GM23248 (cell line): ENCODE measurements at regions not wholly inside any gene's neighbourhood (a gene's known extent, or its start where the extent isn't known, plus 50 kb on each side); places are given as distances from the start of the nearest gene placed in this dataset.
"Not testable (repeated sequence)": the region's sequence is repeated elsewhere in the genome, so short reads cannot be mapped to it uniquely, and the experiment has no call there.

ENCODE experiments used
- DNase-seq: peaks from one replicate; pipeline ENCODE4 v3.0.0-alpha.2; 2015
- H2AFZ ChIP-seq: fragments of 200-600 bp; sonication (generic); 2 replicates; pipeline ENCODE4 v1.6.1; 2016; ENCODE audit warnings: antibody characterized with exemption
- H3F3A ChIP-seq: fragments of 200-600 bp; sonication (generic); 2 replicates; pipeline ENCODE4 v1.6.1; 2016; ENCODE audit warnings: mild to moderate bottlenecking, antibody characterized with exemption, mixed run types; ENCODE audit not compliant: insufficient read depth
- H3K27ac ChIP-seq: fragments of 200-600 bp; sonication (generic); 2 replicates; pipeline ENCODE4 v1.5.1; 2016; ENCODE audit warnings: mild to moderate bottlenecking
- H3K27me3 ChIP-seq: fragments of 200-600 bp; sonication (generic); replicated peaks from 2 replicates; pipeline ENCODE4 v1.6.1; 2016; ENCODE audit warnings: mild to moderate bottlenecking; ENCODE audit not compliant: insufficient read depth
- H3K36me3 ChIP-seq: fragments of 200-600 bp; sonication (generic); 2 replicates; pipeline ENCODE4 v1.6.1; 2016; ENCODE audit warnings: low read depth, mild to moderate bottlenecking
- H3K4me1 ChIP-seq: fragments of 200-600 bp; sonication (generic); 2 replicates; pipeline ENCODE4 v1.6.1; 2016; ENCODE audit warnings: mild to moderate bottlenecking; ENCODE audit not compliant: insufficient read depth
- H3K4me2 ChIP-seq: fragments of 200-600 bp; sonication (generic); one replicate; pipeline ENCODE4 v1.6.1; 2016; ENCODE audit warnings: mild to moderate bottlenecking; ENCODE audit not compliant: unreplicated experiment
- H3K4me3 ChIP-seq: fragments of 200-600 bp; sonication (generic); 2 replicates; pipeline ENCODE4 v1.5.1; 2016; ENCODE audit warnings: mild to moderate bottlenecking
- H3K79me2 ChIP-seq: fragments of 200-600 bp; sonication (generic); 2 replicates; pipeline ENCODE4 v1.6.1; 2016; ENCODE audit warnings: mild to moderate bottlenecking; ENCODE audit not compliant: insufficient read depth
- H3K9ac ChIP-seq: fragments of 200-600 bp; sonication (generic); 2 replicates; pipeline ENCODE4 v1.6.1; 2016; ENCODE audit warnings: mild to moderate bottlenecking
- H3K9me2 ChIP-seq: fragments of 200-600 bp; sonication (generic); 2 replicates; pipeline ENCODE4 v1.6.1; 2016; ENCODE audit warnings: mixed run types, mild to moderate bottlenecking, moderate library complexity; ENCODE audit not compliant: insufficient read depth
- H3K9me3 ChIP-seq: fragments of 200-600 bp; sonication (generic); one replicate; pipeline ENCODE4 v1.6.1; 2017; ENCODE audit warnings: low read depth
- H4K20me1 ChIP-seq: fragments of 200-600 bp; sonication (generic); 2 replicates; pipeline ENCODE4 v1.6.0; 2016; ENCODE audit not compliant: insufficient read depth
- EZH2 ChIP-seq: fragments of 200-600 bp; sonication (generic); IDR thresholded peaks from 2 replicates; pipeline ENCODE4 v1.6.1; 2018; ENCODE audit warnings: antibody characterized with exemption, mild to moderate bottlenecking; ENCODE audit not compliant: insufficient read depth, poor library complexity, severe bottlenecking
- EZH2phosphoT487 ChIP-seq: fragments of 200-600 bp; sonication (generic); IDR thresholded peaks from 2 replicates; pipeline ENCODE4 v1.6.1; 2018; ENCODE audit warnings: antibody characterized with exemption, moderate library complexity, mild to moderate bottlenecking, low read depth; ENCODE audit not compliant: insufficient read depth
- WGBS, 2 experiments: methylation state at CpG; one replicate each; pipeline ENCODE4 v1.1.6; 2015 to 2017; ENCODE audit warnings: low lambda C conversion rate in 2 of 2, low coverage in 1 of 2; ENCODE audit errors: missing lambda C conversion rate in 2 of 2; 5-methylcytosine and 5-hydroxymethylcytosine counted together
- in situ Hi-C: fragments of 300-500 bp; cut with MboI; formaldehyde crosslinking; loops from 2 replicates; pipeline ENCODE4 v1.15.0; 2020

DNA sequence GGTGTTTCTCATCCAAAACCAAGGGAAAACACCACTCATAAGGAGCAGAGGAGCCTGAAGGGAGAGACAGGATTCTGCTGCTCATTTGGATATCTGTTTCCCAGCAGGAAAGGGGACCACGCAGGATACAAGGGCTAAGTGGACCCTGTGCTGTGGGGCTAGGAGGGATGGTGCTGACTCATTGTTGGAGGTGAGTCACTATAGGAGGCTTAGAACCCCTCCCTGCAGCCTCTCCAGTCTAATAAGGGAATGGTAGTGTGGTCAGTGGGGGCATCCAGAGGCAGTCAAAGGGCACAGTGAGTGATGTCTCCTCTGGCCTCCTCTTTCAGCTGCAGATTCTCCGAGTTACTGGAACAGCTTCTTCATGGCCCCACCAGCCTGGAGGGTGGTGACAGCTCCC, 442.3 kb downstream of the TUBA3C start:
- Histone ChIP-seq H3K4me3 (no peak overlapping the region), H3K79me2 (no peaks in the 10 kb centered on the region), H3K9me2 (no peaks in the 10 kb centered on the region), H3K27ac (no peak overlapping the region), H4K20me1 (no peaks in the 10 kb centered on the region), H2AFZ (no peak overlapping the region), H3K4me1 (no peaks in the 10 kb centered on the region), H3K9ac (no peak overlapping the region), H3K4me2 (no peak overlapping the region), H3K27me3 (no peaks in the 10 kb centered on the region), H3F3A (no peaks in the 10 kb centered on the region), H3K36me3 (no peaks in the 10 kb centered on the region), H3K9me3 (no peaks in the 10 kb centered on the region)
- DNase-seq, result no peak
- in situ Hi-C loops, result no loop called here
- TF ChIP-seq EZH2phosphoT487 (no peak), EZH2 (no peak)
- 21 to 36% methylated on average over 1 to 2 of the region's 2 CpGs for WGBS, 2 experiments

DNA sequence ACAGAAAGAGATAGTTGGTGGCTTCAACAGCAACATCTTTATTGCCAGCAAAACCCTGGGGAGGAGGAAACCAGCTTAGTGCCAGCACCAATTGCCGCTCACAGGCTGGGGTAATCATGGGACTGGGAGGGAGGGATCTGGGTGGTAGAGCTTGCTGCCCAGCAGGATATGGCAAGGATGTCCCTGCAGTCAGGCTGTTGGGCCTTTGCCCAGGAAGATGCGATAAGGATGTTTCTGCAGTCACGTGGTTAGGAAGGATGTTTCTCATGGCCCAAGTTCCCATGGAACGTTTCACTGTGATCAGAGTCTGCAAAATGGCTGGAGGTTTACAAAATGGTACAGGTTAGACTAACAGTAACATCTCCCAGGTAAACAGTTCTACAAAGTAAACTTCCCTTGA, 443.5 kb downstream of the TUBA3C start:
- H3K4me3 ChIP-seq, H3K36me3 ChIP-seq, H2AFZ ChIP-seq, H3K79me2 ChIP-seq, in situ Hi-C loops, H3K27me3 ChIP-seq, H3K9me2 ChIP-seq, H3K4me1 ChIP-seq, H3K27ac ChIP-seq, DNase-seq, H3F3A ChIP-seq, H4K20me1 ChIP-seq, H3K9me3 ChIP-seq, H3K4me2 ChIP-seq, H3K9ac ChIP-seq: not testable (repeated sequence)
- WGBS, 2 experiments, result 2 to 6% methylated on average over 4 of the region's 4 CpGs

DNA sequence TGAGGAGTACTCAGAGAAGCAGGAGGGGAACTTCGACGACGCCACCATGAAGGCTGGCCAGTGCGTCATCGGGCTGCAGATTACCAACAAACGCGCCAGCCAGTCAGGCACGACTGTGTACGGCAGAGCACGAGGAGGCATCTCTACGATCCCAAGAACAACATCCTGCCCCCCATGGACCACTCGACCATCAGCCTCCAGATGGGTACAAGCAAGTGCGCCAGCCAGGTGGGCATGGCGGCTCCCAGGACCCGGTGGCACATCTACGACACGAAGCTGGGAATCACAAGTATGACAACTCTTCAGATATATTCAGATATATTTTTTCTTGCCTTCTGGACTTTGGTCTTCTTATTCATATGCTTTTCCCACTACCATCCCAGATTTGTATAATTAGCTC, 454.5 kb downstream of the TUBA3C start:
- H3K79me2 ChIP-seq, H2AFZ ChIP-seq, H3K27me3 ChIP-seq, H3K4me3 ChIP-seq, H3K4me2 ChIP-seq, H3K9me2 ChIP-seq, H3K9ac ChIP-seq, in situ Hi-C loops, H3F3A ChIP-seq, H3K4me1 ChIP-seq, H3K9me3 ChIP-seq, H4K20me1 ChIP-seq, H3K36me3 ChIP-seq, DNase-seq, H3K27ac ChIP-seq: not testable (repeated sequence)
- 61 to 71% methylated on average over 16 to 17 of the region's 17 CpGs for WGBS, 2 experiments

DNA sequence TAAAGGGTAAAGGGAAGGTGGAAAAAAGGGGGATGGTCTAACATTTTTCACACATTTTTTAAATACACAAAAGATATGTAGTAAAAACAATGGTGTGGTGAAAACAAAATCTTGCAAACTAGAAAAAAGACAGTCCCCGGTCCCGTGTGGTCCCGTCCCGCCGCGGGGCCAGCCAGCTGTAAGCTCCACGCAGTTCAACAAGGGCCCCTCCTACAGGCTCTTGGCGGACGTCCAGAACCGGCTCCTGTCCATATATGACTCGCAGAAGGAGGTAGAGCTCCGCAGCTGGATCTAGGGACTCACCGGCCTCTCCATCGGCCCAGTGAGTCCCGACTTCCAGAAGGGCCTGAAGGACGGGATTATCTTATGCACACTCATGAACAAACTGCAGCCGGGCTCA, 455.1 kb downstream of the TUBA3C start:
- DNase-seq, in situ Hi-C loops, H3K79me2 ChIP-seq, H3K9me3 ChIP-seq, H3F3A ChIP-seq, H3K36me3 ChIP-seq, H4K20me1 ChIP-seq, H3K4me3 ChIP-seq, H3K27me3 ChIP-seq, H2AFZ ChIP-seq, H3K27ac ChIP-seq, H3K9ac ChIP-seq, H3K9me2 ChIP-seq, H3K4me1 ChIP-seq, H3K4me2 ChIP-seq: not testable (repeated sequence)
- whole genome bisulfite sequencing, 2 experiments, result 54% methylated on average over 17 of the region's 17 CpGs

DNA sequence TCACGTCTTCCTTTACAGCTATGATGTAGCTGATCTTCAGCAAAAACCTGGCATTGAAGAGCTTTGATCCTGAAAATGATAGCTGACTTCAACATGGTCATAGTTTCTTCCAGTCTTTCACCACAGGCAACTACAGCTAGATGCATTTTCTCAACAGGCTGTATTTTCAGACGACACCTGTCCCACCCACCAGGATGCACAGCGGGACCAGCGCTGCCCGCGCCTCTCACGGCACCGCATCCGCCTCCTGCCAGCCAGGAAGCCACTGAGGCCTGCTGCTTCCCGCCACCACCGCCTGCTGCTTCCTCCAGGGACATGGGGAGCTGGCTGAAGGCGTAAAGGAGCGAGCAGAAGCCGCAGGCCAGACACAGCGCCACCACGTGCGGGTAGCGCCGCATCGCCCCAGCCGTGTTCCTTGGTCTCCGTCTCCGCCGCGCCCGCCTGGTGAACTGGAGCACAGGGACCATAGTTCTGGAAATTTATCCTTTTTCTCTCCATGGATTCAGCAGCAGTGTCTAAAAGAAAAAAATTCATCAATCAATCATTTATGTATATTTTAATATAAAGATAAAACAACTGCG, 456.3 kb downstream of the TUBA3C start:
- WGBS, 2 experiments, result 54 to 55% methylated on average over 13 to 16 of the region's 27 CpGs
- H3K79me2 ChIP-seq, H3K9me3 ChIP-seq, H4K20me1 ChIP-seq, H3K36me3 ChIP-seq, H3K4me1 ChIP-seq, H3K27ac ChIP-seq, in situ Hi-C loops, H3K27me3 ChIP-seq, H3F3A ChIP-seq, H3K4me2 ChIP-seq, H3K9me2 ChIP-seq, DNase-seq, H3K4me3 ChIP-seq, H2AFZ ChIP-seq, H3K9ac ChIP-seq: not testable (repeated sequence)
